Dendritic cell treated with granulocyte-macrophage colony-stimulating factor and Interleukin-4, amounts not matched to agents 40 ng/mL and 50 ng/mL, for 4 days (primary cell): ENCODE measurements at regions not wholly inside any gene's neighbourhood (a gene's known extent, or its start where the extent isn't known, plus 50 kb on each side); places are given as distances from the start of the nearest gene placed in this dataset.
"Not testable (repeated sequence)": the region's sequence is repeated elsewhere in the genome, so short reads cannot be mapped to it uniquely, and the experiment has no call there.

Experiments
- H3K27ac Mint-ChIP-seq: one replicate; pipeline ENCODE4 v1.8.0; 2022; ENCODE audit warnings: mild to moderate bottlenecking, mixed read lengths
- H3K27me3 Mint-ChIP-seq: one replicate; pipeline ENCODE4 v1.8.0; 2022; ENCODE audit warnings: mild to moderate bottlenecking, mixed read lengths
- H3K36me3 Mint-ChIP-seq: one replicate; pipeline ENCODE4 v1.8.0; 2022; ENCODE audit warnings: low read depth, mixed read lengths
- H3K4me1 Mint-ChIP-seq: one replicate; pipeline ENCODE4 v1.8.0; 2022; ENCODE audit warnings: low read depth, mixed read lengths
- H3K4me3 Mint-ChIP-seq: one replicate; pipeline ENCODE4 v1.8.0; 2022; ENCODE audit warnings: mild to moderate bottlenecking, moderate library complexity, mixed read lengths
- H3K9me3 Mint-ChIP-seq: one replicate; pipeline ENCODE4 v1.8.0; 2022; ENCODE audit warnings: mixed read lengths
- intact Hi-C: fragments of 100-400 bp; cut with micrococcal nuclease; formaldehyde crosslinking; loops from one replicate; pipeline ENCODE4 v1.15.0; 2022

- intact Hi-C loops, H3K27ac Mint-ChIP-seq, H3K27me3 Mint-ChIP-seq, H3K4me3 Mint-ChIP-seq, H3K9me3 Mint-ChIP-seq, H3K4me1 Mint-ChIP-seq: not testable (repeated sequence)
- peaks cover 32% of the 10 kb centered on the region for H3K36me3 Mint-ChIP-seq
These were observed 104.1 kb downstream of the ARHGAP11B start for GRCh38 chr15:30729880-30730590.

- H3K27ac Mint-ChIP-seq, intact Hi-C loops, H3K4me1 Mint-ChIP-seq, H3K27me3 Mint-ChIP-seq, H3K4me3 Mint-ChIP-seq, H3K9me3 Mint-ChIP-seq: not testable (repeated sequence)
- peaks cover 35% of the 10 kb centered on the region for H3K36me3 Mint-ChIP-seq
These were observed 104.7 kb downstream of the ARHGAP11B start for GRCh38 chr15:30730633-30731032.

- H3K4me1 Mint-ChIP-seq, H3K27ac Mint-ChIP-seq, intact Hi-C loops, H3K4me3 Mint-ChIP-seq, H3K9me3 Mint-ChIP-seq, H3K27me3 Mint-ChIP-seq: not testable (repeated sequence)
- H3K36me3 Mint-ChIP-seq = peaks cover 44% of the 10 kb centered on the region
These were observed 106.2 kb downstream of the ARHGAP11B start for GRCh38 chr15:30732100-30732499.

GRCh38 chr15:30735884-30736564, 110.1 kb downstream of the ARHGAP11B start:
- H3K36me3 Mint-ChIP-seq = peaks cover 38% of the 10 kb centered on the region
- H3K27ac Mint-ChIP-seq, intact Hi-C loops, H3K4me1 Mint-ChIP-seq, H3K4me3 Mint-ChIP-seq, H3K9me3 Mint-ChIP-seq, H3K27me3 Mint-ChIP-seq: not testable (repeated sequence)

GRCh38 chr15:30742796-30743195, 116.9 kb downstream of the ARHGAP11B start:
- H3K27ac Mint-ChIP-seq, intact Hi-C loops, H3K9me3 Mint-ChIP-seq, H3K27me3 Mint-ChIP-seq, H3K4me3 Mint-ChIP-seq, H3K36me3 Mint-ChIP-seq, H3K4me1 Mint-ChIP-seq: not testable (repeated sequence)

GRCh38 chr15:30749048-30749447, 123.1 kb downstream of the ARHGAP11B start:
- peaks cover 11% of the 10 kb centered on the region for H3K36me3 Mint-ChIP-seq
- H3K27me3 Mint-ChIP-seq, H3K4me1 Mint-ChIP-seq, H3K27ac Mint-ChIP-seq, intact Hi-C loops, H3K4me3 Mint-ChIP-seq, H3K9me3 Mint-ChIP-seq: not testable (repeated sequence)

GRCh38 chr15:30755036-30755687, 129.2 kb downstream of the ARHGAP11B start:
- intact Hi-C loops, H3K4me1 Mint-ChIP-seq: not testable (repeated sequence)

GRCh38 chr15:30760633-30761032, 134.7 kb downstream of the ARHGAP11B start:
- intact Hi-C loops, H3K4me3 Mint-ChIP-seq, H3K4me1 Mint-ChIP-seq, H3K27ac Mint-ChIP-seq, H3K9me3 Mint-ChIP-seq, H3K27me3 Mint-ChIP-seq: not testable (repeated sequence)
- peaks cover 13% of the 10 kb centered on the region for H3K36me3 Mint-ChIP-seq

More at GRCh38 chr15:30755036-30755687, 129.2 kb downstream of the ARHGAP11B start:
- peaks cover 20% of the 10 kb centered on the region for H3K36me3 Mint-ChIP-seq
- not testable (repeated sequence) for H3K9me3 Mint-ChIP-seq, H3K27me3 Mint-ChIP-seq, H3K27ac Mint-ChIP-seq, H3K4me3 Mint-ChIP-seq

GRCh38 chr15:30761365-30761764, 135.4 kb downstream of the ARHGAP11B start:
- H3K36me3 Mint-ChIP-seq, intact Hi-C loops, H3K4me3 Mint-ChIP-seq, H3K4me1 Mint-ChIP-seq, H3K9me3 Mint-ChIP-seq, H3K27me3 Mint-ChIP-seq, H3K27ac Mint-ChIP-seq: not testable (repeated sequence)

GRCh38 chr15:30769390-30770124, 134.2 kb upstream of the FAN1 start:
- H3K27me3 Mint-ChIP-seq, H3K4me1 Mint-ChIP-seq, H3K27ac Mint-ChIP-seq, intact Hi-C loops, H3K4me3 Mint-ChIP-seq, H3K9me3 Mint-ChIP-seq: not testable (repeated sequence)
- H3K36me3 Mint-ChIP-seq = peaks cover 42% of the 10 kb centered on the region

- intact Hi-C loops = no loop called here
- Mint-ChIP-seq H3K4me3 (no peak overlapping the region), H3K27ac (no peak overlapping the region), H3K36me3 (peaks cover 42% of the 10 kb centered on the region), H3K9me3 (peaks cover 7% of the 10 kb centered on the region), H3K4me1 (no peaks in the 10 kb centered on the region), H3K27me3 (no peaks in the 10 kb centered on the region)
These were observed 133.0 kb upstream of the FAN1 start for GRCh38 chr15:30770759-30771158.

- peaks cover 16% of the 10 kb centered on the region for H3K9me3 Mint-ChIP-seq
- no peaks in the 10 kb centered on the region for H3K4me1 Mint-ChIP-seq
- H3K4me3 Mint-ChIP-seq = no peak overlapping the region
- no peak overlapping the region for H3K27ac Mint-ChIP-seq
- no peaks in the 10 kb centered on the region for H3K27me3 Mint-ChIP-seq
- intact Hi-C loops = no loop called here
- H3K36me3 Mint-ChIP-seq = no peaks in the 10 kb centered on the region
These were observed 120.7 kb upstream of the FAN1 start for GRCh38 chr15:30783019-30783418.

GRCh38 chr15:30788595-30788994, 115.1 kb upstream of the FAN1 start:
- Mint-ChIP-seq H3K27ac (no peak overlapping the region), H3K4me1 (no peaks in the 10 kb centered on the region), H3K27me3 (peaks cover 5% of the 10 kb centered on the region), H3K36me3 (no peaks in the 10 kb centered on the region), H3K4me3 (no peak overlapping the region), H3K9me3 (no peaks in the 10 kb centered on the region)
- intact Hi-C loops = no loop called here
